Right cardiac atrium (tissue), 5 donors: ENCODE measurements at regions not wholly inside any gene's neighbourhood (a gene's known extent, or its start where the extent isn't known, plus 50 kb on each side); places are given as distances from the start of the nearest gene placed in this dataset.

Source experiments
- ATAC-seq, 2 donors: fragments of 200-7000 bp; cut with Tn5 transposase; one replicate each; pipeline versions ENCODE4 v1.8.0 to v1.9.1; 2020; ENCODE audit warnings: moderate library complexity in 2 of 2, mild to moderate bottlenecking in 1 of 2
- DNase-seq, 3 donors: peaks; one replicate each; pipeline ENCODE4 v3.0.0-alpha.2; 2020
- H3K27ac ChIP-seq: one replicate; pipeline ENCODE4 v1.5.1; 2013; ENCODE audit warnings: mild to moderate bottlenecking, low read length, control low read depth, moderate library complexity
- H3K27me3 ChIP-seq: one replicate; pipeline ENCODE4 v1.6.1; 2013; ENCODE audit not compliant: control insufficient read depth, insufficient read depth
- H3K4me1 ChIP-seq: one replicate; pipeline ENCODE4 v1.6.1; 2013; ENCODE audit warnings: low read length; ENCODE audit not compliant: control insufficient read depth, insufficient read depth
- H3K4me3 ChIP-seq: one replicate; pipeline ENCODE4 v1.5.1; 2013; ENCODE audit warnings: low read length, control low read depth
- H3K9me3 ChIP-seq: one replicate; pipeline ENCODE4 v1.6.1; 2013; ENCODE audit warnings: low read length; ENCODE audit not compliant: control insufficient read depth
- WGBS: extraction: QIAGEN DNeasy Blood & Tissue Kit; methylation state at CpG from one replicate; pipeline ENCODE4 v1.1.7; 2013; 5-methylcytosine and 5-hydroxymethylcytosine counted together
- intact Hi-C, 4 donors: fragments of 100-400 bp; cut with DNase I; formaldehyde crosslinking; loops; one replicate each; pipeline versions ENCODE4 v1.11.0 to v1.14.0; 2022 to 2023
- donor health status: healthy with polysubstance abuse.
- donor health status: DM: no; HTN: yes; CAD: no.
- donor health status: DM: no; HTN: no; CAD: no.
- donor health status: DM: no; HTN: yes; CAD: no; lungs with severe emphysema.
- donor health status: DM: yes; HTN: yes; CAD: no.

GRCh38 chr4:151906438-151906837, 145.6 kb upstream of the GATB start:
- ATAC-seq, result no peak
- H3K9me3 ChIP-seq, result no peaks in the 10 kb centered on the region
- H3K27me3 ChIP-seq, result no peaks in the 10 kb centered on the region
- 65% methylated on average over 4 of the region's 4 CpGs for WGBS
- DNase-seq, result no peak
- H3K4me1 ChIP-seq, result no peaks in the 10 kb centered on the region
- no peak overlapping the region for H3K4me3 ChIP-seq
- H3K27ac ChIP-seq, result no peak overlapping the region
- intact Hi-C loops, result no loop called here

GRCh38 chr4:151905197-151905596, 144.4 kb upstream of the GATB start:
- intact Hi-C loops, result no loop called here
- no peaks in the 10 kb centered on the region for H3K9me3 ChIP-seq
- H3K27me3 ChIP-seq, result no peaks in the 10 kb centered on the region
- ATAC-seq (no peak), DNase-seq (no peak)
- no peak overlapping the region for H3K4me3 ChIP-seq
- no peaks in the 10 kb centered on the region for H3K4me1 ChIP-seq
- no peak overlapping the region for H3K27ac ChIP-seq
- WGBS, result 71% methylated on average over 1 of the region's 1 CpG

GRCh38 chr4:151901631-151902030, 140.8 kb upstream of the GATB start:
- intact Hi-C loops, result no loop called here
- H3K4me1 ChIP-seq, result no peaks in the 10 kb centered on the region
- no peak overlapping the region for H3K4me3 ChIP-seq
- DNase-seq (no peak), ATAC-seq (no peak)
- no peaks in the 10 kb centered on the region for H3K27me3 ChIP-seq
- no peak overlapping the region for H3K27ac ChIP-seq
- no peaks in the 10 kb centered on the region for H3K9me3 ChIP-seq

DNA sequence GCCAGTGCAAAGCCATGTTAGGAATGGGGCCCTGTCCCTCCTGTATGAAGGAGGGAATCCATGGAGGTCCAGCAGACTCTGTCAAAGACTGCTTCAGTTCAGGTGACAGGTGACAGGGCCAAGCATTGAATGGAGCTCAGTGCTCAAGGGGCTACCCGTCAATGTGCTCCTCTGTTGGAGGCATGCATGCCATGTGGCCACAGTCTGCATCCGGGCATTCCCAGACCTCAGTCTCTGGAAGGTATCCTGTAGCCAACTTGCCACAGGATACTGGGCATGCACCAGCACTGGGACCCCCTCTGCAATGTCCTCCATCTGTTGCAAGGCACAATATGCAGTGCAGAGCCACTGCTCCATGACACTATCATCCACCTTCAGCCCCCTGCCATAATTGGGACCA, 136.1 kb upstream of the GATB start:
- no peak for ATAC-seq
- no peaks in the 10 kb centered on the region for H3K9me3 ChIP-seq
- no peak for DNase-seq
- WGBS, result 90% methylated on average over 2 of the region's 2 CpGs
- no peak overlapping the region for H3K4me3 ChIP-seq
- H3K27me3 ChIP-seq, result no peaks in the 10 kb centered on the region
- intact Hi-C loops, result no loop called here
- no peak overlapping the region for H3K27ac ChIP-seq
- no peaks in the 10 kb centered on the region for H3K4me1 ChIP-seq

GRCh38 chr4:151895671-151896070, 134.9 kb upstream of the GATB start:
- Histone ChIP-seq H3K27me3 (no peaks in the 10 kb centered on the region), H3K27ac (no peak overlapping the region), H3K4me3 (no peak overlapping the region), H3K9me3 (no peaks in the 10 kb centered on the region), H3K4me1 (no peaks in the 10 kb centered on the region)
- ATAC-seq, result no peak
- WGBS, result 92% methylated on average over 3 of the region's 3 CpGs
- DNase-seq, result no peak
- intact Hi-C loops, result no loop called here

DNA sequence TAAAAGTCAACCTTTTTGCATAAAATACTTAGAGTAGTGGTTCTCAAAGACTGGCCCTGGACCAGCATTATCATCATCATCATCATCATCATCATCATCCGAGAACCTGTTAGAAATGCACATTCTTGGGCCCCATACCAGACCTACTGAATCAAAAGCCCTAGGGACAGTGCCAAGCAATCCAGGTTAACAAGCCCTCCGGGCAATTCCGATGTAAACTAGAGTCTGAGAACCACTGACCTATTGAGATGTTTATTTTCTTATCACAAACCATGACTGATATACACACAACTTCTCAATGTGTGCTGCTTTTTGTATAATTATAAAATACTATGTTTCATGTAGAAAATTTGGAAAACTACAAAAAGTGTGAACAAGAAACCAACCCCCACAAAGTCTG, 133.4 kb upstream of the GATB start:
- Histone ChIP-seq H3K4me1 (no peaks in the 10 kb centered on the region), H3K4me3 (no peak overlapping the region), H3K27ac (no peak overlapping the region), H3K27me3 (no peaks in the 10 kb centered on the region), H3K9me3 (no peaks in the 10 kb centered on the region)
- intact Hi-C loops, result no loop called here
- no peak for ATAC-seq
- DNase-seq, result no peak
- WGBS, result 88% methylated on average over 3 of the region's 3 CpGs

DNA sequence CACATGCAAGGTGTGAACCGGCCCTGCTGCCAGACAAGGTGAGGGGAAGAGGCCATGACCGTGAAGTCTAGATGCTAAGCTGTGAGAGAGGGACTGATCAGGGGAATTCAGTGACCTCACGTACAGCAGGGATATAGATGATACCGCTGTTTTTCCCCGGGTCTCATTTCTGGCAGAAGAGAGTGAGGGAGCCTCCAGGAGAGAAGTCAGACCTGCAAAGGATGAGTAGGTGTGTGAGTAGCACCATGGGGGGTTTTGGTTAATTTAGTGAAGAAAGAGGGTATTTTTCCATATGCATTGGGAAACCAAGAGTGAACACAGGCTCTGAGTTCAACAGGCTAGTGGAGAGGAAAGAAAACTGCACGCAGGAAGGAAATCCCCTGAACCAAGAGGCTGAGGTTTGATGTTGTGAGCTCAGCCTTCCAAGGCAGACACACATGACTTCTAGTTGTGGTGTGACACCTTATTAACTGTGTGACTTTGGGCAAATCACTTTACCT, 127.6 kb upstream of the GATB start:
- H3K27me3 ChIP-seq, result no peaks in the 10 kb centered on the region
- ATAC-seq, result no peak
- H3K4me1 ChIP-seq, result no peaks in the 10 kb centered on the region
- no peak for DNase-seq
- H3K9me3 ChIP-seq, result no peaks in the 10 kb centered on the region
- WGBS, result 92% methylated on average over 6 of the region's 6 CpGs
- H3K27ac ChIP-seq, result no peak overlapping the region
- no peak overlapping the region for H3K4me3 ChIP-seq
- intact Hi-C loops, result no loop called here

DNA sequence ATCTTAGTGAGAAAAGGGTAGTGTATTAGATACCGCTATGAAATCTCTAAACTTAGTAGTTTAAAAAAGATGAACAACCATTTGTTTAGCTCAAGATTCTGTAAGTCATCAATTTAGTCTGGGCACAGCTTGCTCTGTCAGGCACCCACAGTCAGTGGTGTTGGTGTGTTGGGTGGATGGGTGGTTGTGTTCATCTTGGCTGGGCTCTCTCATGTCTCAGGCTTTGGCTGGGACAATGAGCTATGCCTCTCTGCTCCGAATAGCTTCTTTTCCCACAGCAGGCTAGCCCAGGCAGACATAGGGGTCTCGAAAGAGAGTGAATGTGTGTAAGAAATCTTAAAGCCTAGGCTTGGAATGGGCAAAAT, 127.0 kb upstream of the GATB start:
- no peak overlapping the region for H3K4me3 ChIP-seq
- ATAC-seq (no peak), DNase-seq (no peak)
- H3K27me3 ChIP-seq, result no peaks in the 10 kb centered on the region
- intact Hi-C loops, result no loop called here
- WGBS, result 91% methylated on average over 3 of the region's 3 CpGs
- H3K4me1 ChIP-seq, result no peaks in the 10 kb centered on the region
- no peaks in the 10 kb centered on the region for H3K9me3 ChIP-seq
- no peak overlapping the region for H3K27ac ChIP-seq

- Histone ChIP-seq H3K27me3 (no peaks in the 10 kb centered on the region), H3K9me3 (no peaks in the 10 kb centered on the region), H3K27ac (no peak overlapping the region), H3K4me1 (no peaks in the 10 kb centered on the region), H3K4me3 (no peak overlapping the region)
- WGBS, result 81% methylated on average over 9 of the region's 9 CpGs
- no peak for DNase-seq
- ATAC-seq, result no peak
- intact Hi-C loops, result no loop called here
Measured at GRCh38 chr4:151887031-151887815, 126.4 kb upstream of the GATB start.

DNA sequence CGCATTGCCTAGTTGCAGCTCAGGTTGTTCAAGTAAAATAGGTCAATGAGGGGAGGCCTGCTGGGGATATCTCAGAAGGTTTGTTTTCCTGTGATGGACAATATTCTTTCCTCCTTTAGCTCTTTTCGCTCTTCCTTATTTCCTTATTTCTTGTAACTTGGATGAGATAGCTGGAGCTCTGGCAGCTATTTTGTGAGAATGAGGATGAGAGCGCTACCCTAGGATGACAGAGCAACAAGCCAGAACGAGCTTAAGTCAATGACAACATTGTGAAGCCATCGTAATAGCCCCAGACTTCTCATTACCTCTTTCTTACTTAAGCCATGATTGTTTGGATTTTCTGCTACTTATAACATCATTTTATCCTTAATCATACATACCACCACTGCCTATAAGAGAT, 124.3 kb upstream of the GATB start:
- DNase-seq (no peak), ATAC-seq (no peak)
- H3K27me3 ChIP-seq, result no peaks in the 10 kb centered on the region
- intact Hi-C loops, result no loop called here
- 95% methylated on average over 5 of the region's 5 CpGs for WGBS
- H3K4me3 ChIP-seq, result no peak overlapping the region
- no peaks in the 10 kb centered on the region for H3K4me1 ChIP-seq
- no peaks in the 10 kb centered on the region for H3K9me3 ChIP-seq
- no peak overlapping the region for H3K27ac ChIP-seq

DNA sequence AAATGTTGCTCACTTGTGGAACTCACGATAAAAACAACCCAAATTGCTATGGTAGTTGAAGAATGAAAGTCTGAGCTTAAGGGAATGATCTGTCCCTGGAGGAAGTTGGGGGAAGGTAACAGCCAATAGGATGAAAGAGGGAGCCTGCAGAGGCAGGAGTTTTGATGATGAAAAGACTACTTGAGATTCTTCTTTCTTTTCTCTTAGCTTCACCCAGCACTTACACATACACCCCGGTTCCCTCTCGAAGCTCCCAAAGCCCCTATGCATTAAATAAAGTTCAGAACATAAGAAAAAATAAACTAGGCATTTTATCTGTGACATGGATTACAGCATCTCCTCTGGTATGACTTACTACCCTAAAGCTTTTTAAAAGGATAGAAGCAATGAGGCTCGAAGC, 122.9 kb upstream of the GATB start:
- Histone ChIP-seq H3K4me3 (no peak overlapping the region), H3K27me3 (no peaks in the 10 kb centered on the region), H3K9me3 (no peaks in the 10 kb centered on the region), H3K27ac (no peak overlapping the region), H3K4me1 (no peaks in the 10 kb centered on the region)
- intact Hi-C loops, result no loop called here
- DNase-seq (no peak), ATAC-seq (no peak)
- 90% methylated on average over 4 of the region's 4 CpGs for WGBS
